ENCODE measurements at regions not wholly inside any gene's neighbourhood (a gene's known extent, or its start where the extent isn't known, plus 50 kb on each side); places are given as distances from the start of the nearest gene placed in this dataset.

DNA sequence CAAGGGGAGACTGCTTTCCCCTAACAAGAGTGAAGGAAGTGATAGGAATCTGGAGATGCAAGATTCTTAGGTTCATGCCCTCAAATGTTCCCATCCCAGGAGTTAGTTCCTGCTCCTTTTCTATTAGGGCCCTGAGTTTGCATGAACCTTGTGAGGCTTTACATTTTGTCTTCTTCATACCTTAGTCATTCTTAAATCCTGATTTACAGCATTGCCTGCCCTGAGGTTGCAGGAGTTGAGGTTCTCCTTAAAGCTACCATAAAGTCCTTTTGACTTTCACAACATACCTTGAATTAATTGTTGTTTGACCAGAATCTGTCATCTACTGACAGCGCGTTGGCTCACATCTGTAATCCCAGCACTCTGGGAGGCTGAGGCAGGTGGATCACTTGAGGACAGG is 151.5 kb upstream of the ABCA1 start:
- TF ChIP-seq MXI1 (IDR thresholded peaks at IDR 0.05; ENCODE audit: low read depth, low read length) (no peak), RAD21 (IDR thresholded peaks at IDR 0.05; ENCODE audit: low read length) (no peak)
